HS-27A (cell line): ENCODE measurements at regions not wholly inside any gene's neighbourhood (a gene's known extent, or its start where the extent isn't known, plus 50 kb on each side); places are given as distances from the start of the nearest gene placed in this dataset.

Experiments
- DNase-seq: peaks from one replicate; pipeline ENCODE4 v3.0.0-alpha.2; 2012; ENCODE audit warnings: low read depth, missing footprints

- DNase-seq, result no peak
These were observed 303.1 kb downstream of the HAO1 start for GRCh38 chr20:7637184-7637583.

DNA sequence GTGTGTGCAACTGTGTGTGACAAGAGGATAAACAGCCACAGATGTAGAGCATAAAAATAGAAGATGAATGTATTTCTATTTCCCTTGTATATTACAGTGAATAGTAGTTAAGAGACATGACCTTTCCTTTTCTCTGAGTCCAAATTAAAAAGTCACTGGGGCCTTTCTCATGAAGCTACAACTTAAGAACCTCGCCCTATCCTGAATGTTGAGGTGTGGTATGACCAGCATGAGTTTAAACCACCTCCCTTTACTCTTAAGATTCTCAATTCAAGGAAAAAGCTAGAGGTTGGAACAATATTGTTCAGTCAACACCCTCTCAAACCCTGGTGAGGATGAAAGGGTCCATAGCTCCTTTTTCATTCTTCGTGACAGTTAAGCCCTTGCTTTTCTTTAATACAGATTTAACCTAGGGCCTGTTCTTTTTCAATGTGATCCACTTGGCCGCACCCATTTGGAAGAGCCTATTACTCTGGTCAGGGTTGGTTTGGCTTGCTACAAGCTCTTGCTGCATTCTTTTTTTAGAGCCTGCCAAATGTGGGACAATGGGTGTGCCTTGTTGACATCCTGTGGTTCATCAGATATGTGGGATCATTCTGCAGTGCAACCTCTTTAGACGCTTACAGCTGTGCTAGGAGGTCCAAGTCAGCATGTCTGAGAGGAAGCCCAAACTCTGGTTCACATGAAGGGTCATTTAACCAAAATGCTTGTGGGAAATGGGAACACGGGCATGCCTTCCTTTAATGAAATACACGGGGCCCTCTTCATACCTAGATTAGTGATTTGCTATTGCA, 290.0 kb downstream of the HAO1 start:
- DNase-seq, result peak; percentile 59

GRCh38 chr20:7654231-7654630, 286.0 kb downstream of the HAO1 start:
- no peak for DNase-seq

- DNase-seq, result no peak
These were observed 283.4 kb downstream of the HAO1 start for GRCh38 chr20:7656687-7657467.

DNA sequence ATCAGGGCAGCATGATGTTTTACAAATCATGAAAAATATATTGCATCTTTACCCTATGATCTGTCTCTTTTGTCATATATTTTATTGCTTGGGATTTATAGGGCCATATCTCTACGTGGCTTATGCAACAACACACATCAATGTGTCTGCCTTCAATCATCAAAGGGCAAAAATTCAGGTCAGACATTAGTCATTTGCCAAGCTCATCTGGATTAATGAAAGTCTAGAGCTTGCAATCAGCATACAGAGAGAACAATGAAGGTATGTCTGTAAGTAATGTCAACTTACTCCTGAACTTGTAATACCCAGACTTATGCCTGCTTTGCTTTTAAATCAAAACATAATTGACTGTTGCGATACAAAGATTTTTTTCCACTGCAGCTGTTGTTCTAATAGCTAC, 282.7 kb downstream of the HAO1 start:
- DNase-seq, result no peak

DNA sequence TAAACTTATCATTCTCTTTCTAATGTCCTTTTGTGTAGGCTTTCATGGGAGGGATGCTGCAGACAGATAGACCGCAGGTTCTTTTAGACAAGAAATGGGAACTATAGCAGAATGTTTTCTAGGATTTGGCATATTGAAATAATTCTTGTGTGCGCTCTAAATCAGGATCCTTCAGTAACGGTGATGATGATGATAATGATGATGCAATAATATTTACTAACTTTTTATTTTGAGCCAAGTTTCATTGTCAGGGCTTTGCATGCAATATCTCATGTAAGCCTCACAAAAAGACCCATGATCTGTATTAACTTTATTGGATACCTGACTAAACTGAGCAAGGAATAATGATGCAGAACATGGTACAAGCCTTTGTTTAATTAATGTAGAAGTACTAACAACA, 280.1 kb downstream of the HAO1 start:
- DNase-seq, result no peak

DNA sequence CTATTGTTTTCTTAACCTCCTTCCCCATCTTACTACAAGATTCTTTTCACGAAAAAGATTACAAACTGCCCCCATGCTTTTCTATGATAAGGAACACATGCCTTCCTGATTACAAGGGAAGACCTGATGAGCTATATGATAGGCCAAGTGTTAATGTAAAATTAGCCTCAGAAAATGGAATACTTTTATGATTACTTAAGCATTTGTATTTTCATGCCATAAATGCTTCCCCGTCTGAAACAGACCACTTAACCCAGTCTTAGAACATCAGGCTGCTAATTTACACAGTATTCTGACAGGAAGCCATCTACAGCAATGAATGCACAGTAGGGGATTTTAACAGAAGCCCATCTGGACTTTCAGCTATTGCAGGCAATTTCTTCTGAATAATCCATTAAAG, 274.9 kb downstream of the HAO1 start:
- DNase-seq, result no peak

- no peak for DNase-seq
These were observed 273.1 kb downstream of the HAO1 start for GRCh38 chr20:7667194-7667593.

GRCh38 chr20:7672571-7672970, 267.7 kb downstream of the HAO1 start:
- no peak for DNase-seq

- no peak for DNase-seq
These were observed 266.4 kb downstream of the HAO1 start for GRCh38 chr20:7673841-7674240.

GRCh38 chr20:7682916-7683315, 257.3 kb downstream of the HAO1 start:
- no peak for DNase-seq

DNA sequence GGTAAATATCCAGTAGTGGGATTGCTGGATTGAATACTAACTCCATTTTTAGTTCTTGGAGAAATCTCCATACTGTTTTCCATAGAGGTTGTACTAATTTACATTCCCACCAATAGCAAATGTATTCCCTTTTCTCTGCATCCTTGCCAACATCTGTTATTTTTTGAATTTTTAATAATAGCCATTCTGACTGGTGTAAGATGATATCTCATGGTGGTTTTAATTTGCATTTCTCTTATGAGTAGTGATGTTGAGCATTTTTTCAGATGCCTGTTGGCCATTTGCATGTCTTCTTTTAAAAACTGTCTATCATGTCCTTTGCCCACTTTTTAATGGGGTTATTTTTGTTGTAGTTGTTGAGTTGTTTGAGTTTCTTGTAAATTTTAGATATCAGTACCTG, 253.2 kb downstream of the HAO1 start:
- DNase-seq, result no peak

DNA sequence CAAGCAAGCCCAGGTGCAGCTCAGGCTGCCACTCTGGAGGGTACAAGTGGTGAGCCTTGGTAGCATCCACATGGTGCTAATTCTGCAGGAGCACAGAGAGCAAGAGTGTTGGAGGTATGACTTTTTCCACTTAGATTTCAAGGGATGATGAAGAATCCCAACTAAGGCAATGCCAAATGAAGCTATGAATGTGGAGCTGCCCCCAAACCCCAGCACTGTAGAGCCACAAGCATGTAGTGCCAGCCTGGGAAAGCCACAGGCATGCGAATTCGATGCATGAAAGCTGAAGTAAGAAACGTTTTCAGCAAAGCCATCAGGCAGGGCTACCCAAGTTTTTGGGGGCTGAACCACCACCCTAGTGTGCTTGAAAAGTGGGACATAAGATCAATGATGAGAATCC, 251.1 kb downstream of the HAO1 start:
- no peak for DNase-seq

DNA sequence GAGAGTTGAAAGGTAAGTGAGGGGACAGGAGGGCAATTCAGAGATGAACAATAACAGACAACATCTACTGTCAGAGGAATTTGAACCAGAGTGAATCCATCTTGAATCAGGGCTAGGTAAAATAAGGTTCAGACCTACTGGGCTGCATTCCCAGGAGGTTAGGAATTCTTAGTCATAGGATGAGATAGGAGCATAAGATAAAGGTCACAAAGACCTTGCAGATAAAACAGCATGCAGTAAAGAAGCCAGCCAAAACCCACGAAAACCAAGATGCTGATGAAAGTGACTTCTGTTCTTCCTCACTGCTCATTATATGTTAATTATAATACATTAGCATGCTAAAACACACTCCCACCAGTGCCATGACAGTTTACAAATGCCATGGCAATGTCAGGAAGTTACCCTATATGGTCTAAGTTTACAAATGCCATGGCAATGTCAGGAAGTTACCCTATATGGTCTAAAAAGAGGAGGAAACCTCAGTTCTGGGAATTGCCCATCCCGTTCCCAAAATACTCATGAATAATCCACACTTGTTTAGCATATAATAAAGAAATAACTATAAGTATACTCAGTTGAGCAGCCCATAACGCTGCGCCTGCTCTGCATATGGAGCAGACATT, 248.5 kb downstream of the HAO1 start:
- no peak for DNase-seq

GRCh38 chr20:7692478-7692877, 247.8 kb downstream of the HAO1 start:
- DNase-seq, result no peak

DNA sequence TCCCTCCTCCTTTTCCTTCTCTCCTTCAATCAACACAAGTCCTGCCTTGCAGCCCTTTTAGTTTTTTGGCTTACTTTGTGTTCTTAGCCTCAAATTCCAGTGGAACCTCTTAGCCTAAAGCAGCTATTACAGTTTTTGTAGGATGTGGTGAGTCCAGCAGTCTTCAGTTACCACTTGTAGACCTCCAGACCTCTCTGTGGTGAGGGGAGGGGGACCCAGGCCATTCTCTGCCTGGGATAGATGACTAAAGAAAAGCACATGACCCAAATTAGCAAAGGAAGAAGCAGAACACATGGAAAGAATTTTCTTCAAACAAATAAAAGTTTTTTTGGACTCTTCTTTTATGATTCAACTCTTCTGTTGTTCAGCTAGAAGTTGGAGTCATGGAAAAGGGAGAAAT, 246.5 kb downstream of the HAO1 start:
- DNase-seq, result no peak

- no peak for DNase-seq
These were observed 245.2 kb downstream of the HAO1 start for GRCh38 chr20:7695051-7695495.

GRCh38 chr20:7695635-7696034, 244.6 kb downstream of the HAO1 start:
- DNase-seq, result peak; percentile 65

DNA sequence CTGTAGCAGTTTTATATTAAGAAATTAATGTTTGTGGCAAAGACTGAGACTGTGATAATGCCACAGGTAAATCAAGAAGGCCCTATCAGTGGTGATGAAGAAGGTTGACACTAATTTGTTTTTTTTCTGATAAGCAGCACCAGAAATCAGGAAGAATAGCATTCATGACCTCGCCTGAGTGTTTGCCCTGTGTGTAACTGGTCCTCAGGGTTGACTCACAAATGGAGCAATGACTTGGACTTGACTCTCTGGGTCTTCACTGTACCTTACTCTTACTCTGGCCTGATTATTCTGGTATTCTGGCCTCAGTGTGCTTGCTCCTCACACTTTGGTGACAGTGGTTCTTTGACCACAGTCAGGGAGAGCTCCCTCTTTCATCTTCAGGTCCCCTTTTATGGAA, 243.9 kb downstream of the HAO1 start:
- no peak for DNase-seq

DNA sequence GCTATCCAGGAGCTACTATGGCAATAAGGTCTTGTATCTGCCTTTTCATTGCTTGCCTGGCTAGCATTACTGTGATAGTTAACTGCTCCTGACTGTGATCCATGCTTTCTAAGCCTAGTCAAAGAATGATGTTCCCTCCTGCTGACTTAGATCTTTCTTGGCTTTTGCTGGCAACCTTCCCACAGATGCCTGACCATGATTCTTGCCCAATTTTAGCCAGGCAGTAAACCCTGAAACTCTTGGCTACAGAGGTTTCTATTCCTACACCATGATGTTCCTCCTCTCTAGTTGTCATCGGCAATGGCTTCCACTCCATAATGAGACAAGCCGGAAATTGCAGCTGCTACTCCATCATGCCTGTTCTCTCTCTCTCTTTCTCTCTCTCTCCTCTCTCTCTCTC, 238.1 kb downstream of the HAO1 start:
- no peak for DNase-seq

DNA sequence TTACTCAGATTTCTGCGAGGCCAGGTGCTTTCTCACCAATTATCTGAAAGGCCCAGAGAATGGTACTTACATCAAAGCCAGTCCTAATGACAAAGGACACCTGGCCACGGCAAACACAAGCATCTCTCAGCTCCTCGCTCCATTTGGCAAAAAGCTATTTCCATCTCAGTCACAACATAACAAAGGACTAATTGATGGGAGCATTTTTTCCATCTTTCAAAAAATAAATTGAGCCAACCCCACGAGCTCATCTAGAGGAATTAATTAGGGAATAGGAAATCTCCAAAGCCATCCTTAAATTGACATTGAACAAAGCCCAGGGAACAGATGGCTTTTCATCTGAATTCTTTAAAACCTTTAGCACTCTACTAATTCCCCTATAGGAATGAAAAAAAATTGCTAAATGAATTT, 236.7 kb downstream of the HAO1 start:
- DNase-seq, result no peak

DNA sequence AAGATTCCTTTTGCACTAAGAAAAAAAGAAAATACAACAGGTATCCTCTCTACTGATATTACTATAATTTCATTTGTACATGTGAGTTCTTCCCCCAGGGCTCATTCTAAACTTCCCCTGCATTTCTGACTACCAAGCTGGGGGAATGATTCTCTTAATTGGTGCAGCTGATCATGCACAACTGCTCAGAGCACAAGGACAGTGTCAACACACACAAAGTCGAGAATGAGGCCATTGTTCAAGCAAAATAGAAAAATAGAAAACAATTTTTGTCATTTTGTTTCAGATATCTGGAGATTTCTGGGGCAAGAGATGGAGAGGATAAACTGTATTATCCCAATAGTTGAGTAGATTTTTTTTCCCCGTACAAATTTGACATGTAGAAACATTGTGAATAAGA, 236.3 kb downstream of the HAO1 start:
- DNase-seq, result no peak

GRCh38 chr20:7708112-7708511, 232.1 kb downstream of the HAO1 start:
- no peak for DNase-seq
